Ovary (tissue), 7 donors: ENCODE measurements at regions not wholly inside any gene's neighbourhood (a gene's known extent, or its start where the extent isn't known, plus 50 kb on each side); places are given as distances from the start of the nearest gene placed in this dataset.

Experiments used
- DNase-seq, 5 donors: peaks; one replicate each; pipeline ENCODE4 v3.0.0-alpha.2; 2019 to 2020
- H3K27ac ChIP-seq, 2 donors: fragments of 200-600 bp; one replicate each; pipeline versions ENCODE4 v1.5.1 to v1.8.0; 2019 to 2022
- H3K27me3 ChIP-seq: fragments of 200-600 bp; one replicate; pipeline ENCODE4 v1.8.0; 2022
- H3K36me3 ChIP-seq: fragments of 200-600 bp; sonication (generic); one replicate; pipeline ENCODE4 v1.5.1; 2019
- H3K4me1 ChIP-seq: one replicate; pipeline ENCODE4 v1.8.1; 2013; ENCODE audit warnings: mild to moderate bottlenecking, moderate library complexity; ENCODE audit not compliant: insufficient read depth
- H3K4me3 ChIP-seq: fragments of 200-600 bp; sonication (generic); one replicate; pipeline ENCODE4 v1.5.1; 2017
- H3K9me3 ChIP-seq, 2 donors: fragments of 200-600 bp in 1 of 2; sonication (generic) in 1 of 2; one replicate each; pipeline versions ENCODE4 v1.5.1 to v1.8.1; 2013 to 2019; ENCODE audit warnings: mild to moderate bottlenecking in 1 of 2, moderate library complexity in 1 of 2
- EP300 ChIP-seq: sonication (generic); formaldehyde crosslinking; IDR thresholded peaks from one replicate; pipeline ENCODE4 v1.6.1; 2017; ENCODE audit warnings: antibody characterized with exemption
- POLR2A ChIP-seq: fragments of 450-650 bp; IDR thresholded peaks from one replicate; pipeline ENCODE4 v1.6.1; 2017; ENCODE audit warnings: antibody characterized with exemption, mild to moderate bottlenecking, moderate library complexity
- WGBS, 3 donors: extraction: QIAGEN DNeasy Blood & Tissue Kit in 1 of 3; methylation state at CpG; one replicate each; pipeline versions ENCODE4 v1.1.5 to v1.1.7; 2013 to 2017; 5-methylcytosine and 5-hydroxymethylcytosine counted together
- intact Hi-C, 4 donors: fragments of 100-400 bp; cut with DNase I; formaldehyde crosslinking; loops; one replicate each; pipeline versions ENCODE4 v1.11.0 to v1.15.1; 2022 to 2023
- TF ChIP-seq, protein P1 (sequence below), 3 donors: fragments of 450-650 bp in 2 of 3; fragments of 200-600 bp in 1 of 3; IDR thresholded peaks; one replicate each; pipeline versions ENCODE4 v1.5.1 to v1.8.0; 2016 to 2022; ENCODE audit warnings: antibody characterized with exemption in 3 of 3, mild to moderate bottlenecking in 1 of 3
- donor health status: DM: no; HTN: no; CAD: no; lungs with moderate emphysema.
- donor health status: DM: no; HTN: no; CAD: no.
- donor health status: Bipolar disorder and iron deficiency.
- donor health status: DM: no; HTN: no; CAD: no.
- donor health status: DM: yes; HTN: yes; CAD: no.

DNA sequence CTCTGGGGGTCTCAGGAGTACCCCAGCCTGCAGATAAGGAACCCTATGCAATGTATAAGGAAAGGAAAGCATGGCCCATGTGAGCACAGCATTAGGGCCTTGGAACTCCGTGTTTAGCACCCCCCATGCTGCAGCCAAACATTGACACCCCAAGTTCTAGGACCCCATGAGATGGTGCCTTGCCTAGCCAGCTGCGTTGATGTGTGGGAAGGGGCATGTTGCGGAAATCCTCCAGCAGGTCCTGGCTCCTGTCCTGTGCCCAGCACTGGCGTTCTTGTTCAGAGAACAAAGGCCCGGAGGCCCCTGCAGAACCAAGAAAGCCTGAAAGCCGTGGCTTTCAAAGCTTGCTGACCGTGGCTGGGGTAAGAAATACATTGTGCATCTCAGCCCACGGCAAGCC is 99.4 kb upstream of the DIO3 start:
- Histone ChIP-seq H3K4me1 (peaks cover 1% of the 10 kb centered on the region), H3K27me3 (peaks cover 5% of the 10 kb centered on the region), H3K36me3 (no peaks in the 10 kb centered on the region), H3K4me3 (no peak overlapping the region), H3K9me3 (no peaks in the 10 kb centered on the region), H3K27ac (no peak overlapping the region)
- DNase-seq, result peak in 1 of 5 donors; percentile 3
- TF ChIP-seq POLR2A (no peak), EP300 (no peak)
- TF ChIP-seq, protein P1, sequence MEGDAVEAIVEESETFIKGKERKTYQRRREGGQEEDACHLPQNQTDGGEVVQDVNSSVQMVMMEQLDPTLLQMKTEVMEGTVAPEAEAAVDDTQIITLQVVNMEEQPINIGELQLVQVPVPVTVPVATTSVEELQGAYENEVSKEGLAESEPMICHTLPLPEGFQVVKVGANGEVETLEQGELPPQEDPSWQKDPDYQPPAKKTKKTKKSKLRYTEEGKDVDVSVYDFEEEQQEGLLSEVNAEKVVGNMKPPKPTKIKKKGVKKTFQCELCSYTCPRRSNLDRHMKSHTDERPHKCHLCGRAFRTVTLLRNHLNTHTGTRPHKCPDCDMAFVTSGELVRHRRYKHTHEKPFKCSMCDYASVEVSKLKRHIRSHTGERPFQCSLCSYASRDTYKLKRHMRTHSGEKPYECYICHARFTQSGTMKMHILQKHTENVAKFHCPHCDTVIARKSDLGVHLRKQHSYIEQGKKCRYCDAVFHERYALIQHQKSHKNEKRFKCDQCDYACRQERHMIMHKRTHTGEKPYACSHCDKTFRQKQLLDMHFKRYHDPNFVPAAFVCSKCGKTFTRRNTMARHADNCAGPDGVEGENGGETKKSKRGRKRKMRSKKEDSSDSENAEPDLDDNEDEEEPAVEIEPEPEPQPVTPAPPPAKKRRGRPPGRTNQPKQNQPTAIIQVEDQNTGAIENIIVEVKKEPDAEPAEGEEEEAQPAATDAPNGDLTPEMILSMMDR (IDR thresholded peaks at IDR 0.05), result no peak
- WGBS, 3 donors, result 95% methylated on average over 8 of the region's 8 CpGs
- intact Hi-C loops, result no loop called here

DNA sequence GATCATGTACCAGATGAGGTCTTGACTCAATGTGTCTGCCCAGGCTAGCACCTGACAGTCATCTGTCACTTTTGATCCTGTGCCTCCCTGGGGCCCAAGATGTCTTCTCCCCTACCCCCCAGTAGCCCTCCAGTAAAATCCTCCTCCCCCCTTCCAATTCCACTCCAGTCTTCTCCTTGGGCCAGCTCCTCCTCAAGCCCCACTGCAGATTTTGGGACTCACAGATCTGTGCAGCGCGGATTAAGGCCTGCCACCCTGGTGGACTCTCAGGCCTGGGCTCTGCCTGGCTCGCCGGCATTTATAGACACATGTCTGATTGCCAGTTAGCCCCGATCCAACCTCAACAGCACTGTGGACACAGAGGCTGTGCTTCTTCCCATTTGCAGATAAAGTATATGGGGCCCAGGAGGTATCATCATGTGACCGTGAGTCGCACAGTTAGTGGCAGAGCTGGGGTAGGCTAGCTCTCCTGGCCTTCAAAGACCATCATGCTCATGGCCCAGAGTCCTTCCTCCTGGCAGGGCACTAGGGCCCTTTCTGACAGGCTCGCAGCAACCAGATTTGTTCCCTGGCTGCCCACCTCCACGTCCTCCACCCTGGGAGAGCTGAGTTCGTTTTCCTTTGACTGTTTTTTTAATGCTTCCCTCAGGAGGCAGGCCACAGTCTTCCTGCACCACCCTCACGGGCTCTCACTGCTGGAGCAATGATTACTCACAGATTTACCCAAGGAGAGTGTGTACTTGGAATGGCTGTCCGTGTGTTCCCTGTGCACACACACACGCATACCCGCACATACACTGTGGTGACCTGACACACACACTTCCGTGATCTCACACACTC is 98.3 kb upstream of the DIO3 start:
- Histone ChIP-seq H3K27ac (no peak overlapping the region), H3K27me3 (peaks cover 3% of the 10 kb centered on the region), H3K9me3 (no peaks in the 10 kb centered on the region), H3K4me1 (peaks cover 1% of the 10 kb centered on the region), H3K36me3 (no peaks in the 10 kb centered on the region), H3K4me3 (no peak overlapping the region)
- intact Hi-C loops, result no loop called here
- 91 to 92% (median 91%) methylated on average over 15 of the region's 15 CpGs for WGBS, 3 donors
- peak in 1 of 5 donors; percentile 5 for DNase-seq
- TF ChIP-seq POLR2A (no peak), EP300 (no peak)
- TF ChIP-seq, protein P1 (IDR thresholded peaks at IDR 0.05), result no peak

DNA sequence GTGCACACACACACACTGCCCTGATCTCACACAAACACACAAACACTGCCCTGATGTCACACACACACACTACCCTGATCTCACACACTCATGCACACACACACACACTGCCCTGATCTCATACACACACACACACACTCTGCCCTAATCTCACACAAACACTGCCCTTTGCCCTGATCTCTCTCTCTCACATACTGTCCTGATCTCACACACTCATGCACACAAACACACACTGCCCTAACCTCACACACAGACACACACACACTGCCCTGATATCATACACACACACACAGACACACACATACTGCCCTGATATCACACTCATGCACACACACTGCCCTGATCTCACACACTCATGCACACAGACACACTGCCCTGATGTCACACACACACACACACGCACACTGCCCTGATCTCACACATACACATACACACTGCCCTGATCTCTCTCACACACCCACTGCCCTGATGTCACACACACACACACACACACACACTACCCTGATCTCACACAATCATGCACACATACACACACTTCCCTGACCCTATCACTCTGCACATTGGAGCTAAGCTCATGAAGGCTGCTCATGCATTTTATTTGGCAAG is 97.6 kb upstream of the DIO3 start:
- no peak overlapping the region for H3K4me3 ChIP-seq
- H3K36me3 ChIP-seq, result no peaks in the 10 kb centered on the region
- intact Hi-C loops, result no loop called here
- H3K9me3 ChIP-seq, result no peaks in the 10 kb centered on the region
- no peak for DNase-seq
- H3K27ac ChIP-seq, result no peak overlapping the region
- TF ChIP-seq POLR2A (no peak), EP300 (no peak)
- TF ChIP-seq, protein P1 (IDR thresholded peaks at IDR 0.05), result no peak
- WGBS, 3 donors, result 76 to 87% (median 84%) methylated on average over 1 of the region's 1 CpG
- no peaks in the 10 kb centered on the region for H3K27me3 ChIP-seq
- peaks cover 1% of the 10 kb centered on the region for H3K4me1 ChIP-seq

DNA sequence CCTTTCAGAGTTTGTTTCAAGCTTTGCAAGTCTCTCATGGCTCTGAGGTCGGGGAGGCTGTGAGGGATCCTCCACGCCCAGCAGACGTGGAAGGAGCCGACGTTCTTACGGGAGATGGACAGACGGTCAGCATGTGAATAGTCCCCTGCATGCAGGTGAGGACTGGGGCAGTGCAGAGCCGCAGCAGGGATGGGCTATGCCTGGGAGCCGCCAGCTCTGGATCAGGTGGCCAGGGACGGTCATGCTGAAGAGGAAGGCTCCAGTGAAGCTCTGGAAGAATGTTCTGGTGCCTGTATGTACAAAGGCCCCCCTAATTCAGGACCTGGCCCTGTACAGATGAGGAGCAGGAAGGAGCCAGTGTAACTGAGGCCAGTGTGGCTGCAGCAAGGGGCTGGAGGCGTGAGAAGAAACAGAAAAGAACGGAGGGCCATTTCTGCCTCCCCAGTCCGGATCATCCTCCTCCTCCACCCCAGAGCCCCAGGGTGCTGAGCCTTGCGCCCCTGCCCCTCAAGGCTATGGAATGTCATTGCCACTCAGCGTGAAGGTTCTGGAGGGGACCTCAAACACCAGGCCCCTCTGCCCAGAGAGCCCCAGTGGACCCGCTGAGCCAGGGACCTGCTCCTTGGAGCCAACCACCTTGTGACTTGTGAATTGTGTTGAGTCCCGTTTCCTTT is 96.8 kb upstream of the DIO3 start:
- whole genome bisulfite sequencing, 3 donors, result 84 to 89% (median 86%) methylated on average over 17 of the region's 17 CpGs
- Histone ChIP-seq H3K36me3 (no peaks in the 10 kb centered on the region), H3K27ac (no peak overlapping the region), H3K27me3 (no peaks in the 10 kb centered on the region), H3K4me3 (no peak overlapping the region), H3K4me1 (peaks cover 1% of the 10 kb centered on the region), H3K9me3 (no peaks in the 10 kb centered on the region)
- DNase-seq, result peak in 1 of 5 donors; percentile 4
- intact Hi-C loops, result no loop called here
- TF ChIP-seq, protein P1 (IDR thresholded peaks at IDR 0.05), result no peak
- TF ChIP-seq POLR2A (no peak), EP300 (no peak)
